LNCaP clone FGC (cell line): ENCODE measurements at regions not wholly inside any gene's neighbourhood (a gene's known extent, or its start where the extent isn't known, plus 50 kb on each side); places are given as distances from the start of the nearest gene placed in this dataset.

ENCODE experiments used
- DNase-seq: peaks from one replicate; pipeline ENCODE4 v3.0.0-alpha.2; 2011; ENCODE audit warnings: low read depth
- H3K4me3 ChIP-seq: 2 replicates; pipeline ENCODE4 v1.5.1; 2011; ENCODE audit warnings: mild to moderate bottlenecking, low read depth, low read length, control low read depth
- TF ChIP-seq, protein P1 (sequence below): IDR thresholded peaks from 2 replicates; pipeline ENCODE4 v1.5.1; 2012; ENCODE audit warnings: mild to moderate bottlenecking; ENCODE audit not compliant: control insufficient read depth, insufficient read depth; ENCODE audit errors: extremely low read depth

DNA sequence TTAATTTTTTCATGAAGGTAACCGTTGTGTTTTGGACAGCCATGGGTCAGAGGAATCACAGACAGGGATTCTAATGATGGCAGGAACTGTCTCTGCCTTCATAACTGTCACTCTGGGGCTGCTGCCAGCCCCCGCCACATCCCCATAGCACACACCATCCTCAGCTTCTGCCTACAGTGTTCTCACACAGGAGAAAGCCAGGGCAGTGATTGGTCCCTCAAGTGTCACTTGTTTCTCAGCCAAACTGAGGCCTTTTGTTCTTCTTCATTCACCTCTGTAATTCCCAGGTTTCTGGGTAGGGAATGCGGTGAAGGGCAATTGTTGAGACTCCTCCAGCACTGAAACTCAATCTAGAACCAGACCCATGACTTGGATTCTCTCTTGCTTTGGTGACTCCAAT, 65.4 kb upstream of the C3orf80 start:
- H3K4me3 ChIP-seq = no peak overlapping the region
- no peak for DNase-seq
- TF ChIP-seq, protein P1, sequence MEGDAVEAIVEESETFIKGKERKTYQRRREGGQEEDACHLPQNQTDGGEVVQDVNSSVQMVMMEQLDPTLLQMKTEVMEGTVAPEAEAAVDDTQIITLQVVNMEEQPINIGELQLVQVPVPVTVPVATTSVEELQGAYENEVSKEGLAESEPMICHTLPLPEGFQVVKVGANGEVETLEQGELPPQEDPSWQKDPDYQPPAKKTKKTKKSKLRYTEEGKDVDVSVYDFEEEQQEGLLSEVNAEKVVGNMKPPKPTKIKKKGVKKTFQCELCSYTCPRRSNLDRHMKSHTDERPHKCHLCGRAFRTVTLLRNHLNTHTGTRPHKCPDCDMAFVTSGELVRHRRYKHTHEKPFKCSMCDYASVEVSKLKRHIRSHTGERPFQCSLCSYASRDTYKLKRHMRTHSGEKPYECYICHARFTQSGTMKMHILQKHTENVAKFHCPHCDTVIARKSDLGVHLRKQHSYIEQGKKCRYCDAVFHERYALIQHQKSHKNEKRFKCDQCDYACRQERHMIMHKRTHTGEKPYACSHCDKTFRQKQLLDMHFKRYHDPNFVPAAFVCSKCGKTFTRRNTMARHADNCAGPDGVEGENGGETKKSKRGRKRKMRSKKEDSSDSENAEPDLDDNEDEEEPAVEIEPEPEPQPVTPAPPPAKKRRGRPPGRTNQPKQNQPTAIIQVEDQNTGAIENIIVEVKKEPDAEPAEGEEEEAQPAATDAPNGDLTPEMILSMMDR = no peak

DNA sequence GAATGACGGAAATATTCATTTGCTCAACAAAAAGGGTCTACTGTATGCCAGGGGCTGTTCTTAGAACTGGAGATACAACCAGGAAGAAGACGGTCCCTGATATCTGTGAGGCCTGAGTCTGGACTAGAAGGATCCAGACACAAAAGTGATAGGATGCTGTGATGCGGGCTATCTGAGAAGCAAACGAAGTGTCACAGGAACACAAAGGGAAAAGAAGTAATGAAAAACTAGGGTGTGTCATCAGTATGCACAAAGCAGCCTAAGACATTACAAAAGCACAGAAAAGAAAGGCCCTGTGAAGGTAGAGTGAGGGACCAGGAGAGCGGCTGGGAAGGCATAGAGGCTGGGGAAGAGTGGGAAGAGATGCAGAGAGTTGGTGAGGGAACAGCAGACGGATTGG, 63.3 kb upstream of the C3orf80 start:
- no peak overlapping the region for H3K4me3 ChIP-seq
- no peak for DNase-seq
- TF ChIP-seq, protein P1 = no peak

DNA sequence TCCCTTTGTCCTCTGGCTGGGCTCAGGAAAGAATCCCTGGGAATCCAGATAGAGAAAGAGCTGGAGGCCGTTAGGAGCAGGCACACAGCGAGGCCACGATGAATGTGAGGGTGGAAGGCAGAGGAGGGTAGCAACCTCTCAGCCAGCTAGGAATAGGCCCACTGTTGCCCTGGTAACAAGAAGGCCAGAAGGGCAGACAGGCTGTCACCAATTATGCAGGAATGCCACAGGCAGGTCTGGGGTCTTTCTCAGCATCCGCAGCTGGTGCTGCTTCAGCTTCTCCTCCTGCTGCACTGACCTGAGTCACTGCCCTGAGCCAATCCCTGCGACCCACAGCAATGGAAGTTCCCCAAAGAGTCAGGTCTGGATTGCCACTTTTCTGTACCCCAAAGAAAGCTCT, 62.8 kb upstream of the C3orf80 start:
- no peak for DNase-seq
- TF ChIP-seq, protein P1 = no peak
- H3K4me3 ChIP-seq = no peak overlapping the region

DNA sequence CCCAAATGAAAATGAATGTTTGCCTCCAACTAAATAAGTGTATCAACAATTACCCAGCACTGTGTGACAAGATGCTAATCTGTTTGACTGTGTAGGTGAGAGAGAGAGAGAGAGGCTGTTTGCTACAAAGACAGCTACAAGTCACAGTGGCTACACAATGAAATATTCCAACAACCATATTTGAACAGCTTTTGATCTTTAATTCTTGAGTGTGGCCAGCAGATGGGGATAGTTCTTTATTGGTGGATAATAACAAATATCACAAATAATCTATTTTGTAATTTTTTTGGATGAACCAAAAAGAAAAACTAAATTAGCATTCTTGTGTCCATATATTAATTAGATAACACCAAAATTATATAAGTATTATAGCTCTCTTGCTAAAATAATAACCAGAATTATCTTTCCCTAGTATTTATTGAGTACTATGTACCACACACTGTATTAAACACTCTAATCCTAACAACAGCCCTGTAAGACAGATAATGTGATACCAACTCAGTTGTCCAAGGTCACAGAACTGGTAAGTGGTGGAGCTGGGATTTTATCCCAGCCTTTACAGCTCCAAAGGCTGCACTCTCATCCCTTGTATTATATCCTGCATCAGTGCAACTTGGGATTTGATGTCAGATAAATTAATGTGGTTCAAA, 61.9 kb upstream of the C3orf80 start:
- H3K4me3 ChIP-seq = no peak overlapping the region
- peak; percentile 19 for DNase-seq
- TF ChIP-seq, protein P1 = peak; percentile 59

DNA sequence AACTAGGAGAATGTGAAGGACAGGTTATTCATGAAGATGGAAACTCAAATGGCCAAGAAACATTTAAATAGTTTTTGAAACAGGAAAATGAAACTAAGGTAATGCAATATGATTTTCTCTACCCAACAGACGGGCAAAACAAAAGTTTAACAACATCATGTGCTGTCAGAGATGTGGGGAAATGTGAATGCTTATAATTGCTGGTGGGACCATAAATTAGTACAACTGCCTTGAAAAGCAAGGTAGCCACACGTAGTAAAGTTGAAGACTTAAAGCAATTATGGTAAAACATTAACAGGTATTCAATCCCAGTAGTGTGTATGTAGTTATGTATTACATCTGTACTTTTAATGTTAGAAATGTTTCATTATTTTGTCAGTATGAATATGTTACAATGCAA, 57.0 kb upstream of the C3orf80 start:
- no peak overlapping the region for H3K4me3 ChIP-seq
- DNase-seq = no peak
- TF ChIP-seq, protein P1 = no peak

DNA sequence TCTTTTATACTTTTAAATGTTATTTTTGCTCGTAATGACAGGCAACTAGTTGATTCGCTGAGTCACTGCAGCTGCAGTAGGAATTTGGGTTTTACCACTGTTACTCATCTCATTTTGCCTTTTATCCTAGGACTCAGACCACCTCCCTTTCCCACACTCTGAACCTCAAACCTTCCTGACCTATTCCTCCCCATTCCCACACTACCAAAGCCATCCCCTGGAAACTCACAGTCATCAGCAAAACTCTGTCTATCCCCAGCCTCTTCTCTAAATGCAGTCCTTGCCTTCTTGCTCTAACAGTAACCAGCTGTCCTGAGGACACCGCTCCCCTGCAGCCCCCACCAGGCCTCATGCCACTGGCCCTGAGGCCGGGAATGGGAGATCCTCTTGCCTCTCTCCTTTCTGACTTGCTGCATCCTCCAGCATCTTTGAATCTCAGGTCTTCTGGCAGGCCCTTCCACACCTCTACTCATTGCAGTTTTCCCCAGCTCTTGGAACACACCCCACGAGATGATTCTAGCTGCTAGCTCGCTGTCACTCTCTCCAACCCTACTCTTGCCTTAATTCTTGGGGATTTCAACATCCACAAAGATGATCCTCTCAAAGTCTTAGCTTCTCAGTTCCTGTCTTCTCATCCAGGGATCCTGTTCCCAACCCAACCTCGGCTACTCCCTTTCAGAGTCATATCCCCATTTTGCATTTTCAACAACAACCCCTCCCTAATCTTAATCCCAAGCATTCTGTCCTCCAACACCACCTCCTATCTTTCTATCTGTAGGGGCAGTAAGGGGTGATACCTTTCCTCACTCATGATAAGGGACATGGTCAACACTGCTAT, 55.9 kb upstream of the C3orf80 start:
- TF ChIP-seq, protein P1 = no peak
- H3K4me3 ChIP-seq = no peak overlapping the region
- DNase-seq = no peak
